ENCODE measurements at regions not wholly inside any gene's neighbourhood (a gene's known extent, or its start where the extent isn't known, plus 50 kb on each side); places are given as distances from the start of the nearest gene placed in this dataset.

DNA sequence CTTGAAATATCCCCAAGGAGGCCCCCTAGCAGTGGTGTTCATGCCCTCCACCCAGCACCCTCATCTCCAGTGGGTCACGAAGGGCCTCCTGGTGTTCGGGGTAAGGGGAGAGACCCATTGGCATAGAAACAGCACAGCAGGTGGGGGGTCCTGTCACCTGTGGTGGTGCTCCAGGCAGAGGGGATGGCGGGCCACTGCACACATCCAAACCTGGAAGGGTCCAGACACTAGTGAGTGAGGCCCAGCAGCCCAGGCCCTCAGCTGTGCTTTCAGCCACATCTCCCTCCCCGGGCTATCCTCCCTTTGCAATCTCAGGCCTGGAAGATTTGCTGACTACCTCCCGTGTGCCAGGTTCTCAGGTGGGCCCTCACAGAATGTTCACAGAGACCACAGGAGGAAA, 59.4 kb upstream of the LYVE1 start:
- Histone ChIP-seq H3K27ac (ENCODE audit: insufficient read depth, low read depth, low read length) (no peak overlapping the region), H3K9me3 (replicated peaks; ENCODE audit: control insufficient read depth, insufficient read depth, low read length) (no peaks in the 10 kb centered on the region), H3K4me2 (ENCODE audit: insufficient read depth, low read length) (no peak overlapping the region), H3K4me1 (ENCODE audit: control insufficient read depth, extremely low read depth, insufficient read depth, low read length) (peaks cover 3% of the 10 kb centered on the region), H3K9me1 (replicated peaks; ENCODE audit: control insufficient read depth, extremely low read depth, insufficient read depth, low read length) (no peaks in the 10 kb centered on the region), H4K20me1 (replicated peaks; ENCODE audit: control insufficient read depth, extremely low read depth, insufficient read depth, low read length) (no peaks in the 10 kb centered on the region), H3K27me3 (ENCODE audit: control insufficient read depth in 2 of 2, insufficient read depth in 2 of 2, low read length in 2 of 2) (no peaks in the 10 kb centered on the region), H2AFZ (ENCODE audit: low read depth, low read length) (no peak overlapping the region), H3K36me3 (ENCODE audit: control insufficient read depth in 2 of 2, extremely low read depth in 1 of 2, insufficient read depth in 2 of 2, low read length in 2 of 2) (no peaks in the 10 kb centered on the region), H3K79me2 (ENCODE audit: control insufficient read depth, insufficient read depth, low read length) (no peaks in the 10 kb centered on the region), H3K4me3 (replicated peaks in 1 of 3; ENCODE audit: insufficient read depth in 1 of 3, low read depth in 1 of 3, low read length in 3 of 3) (no peak overlapping the region), H3K9ac (replicated peaks; ENCODE audit: extremely low read depth, insufficient read depth, low read length) (no peak overlapping the region)
- dilution Hi-C loops (cut with MboI; ENCODE audit: extremely low pct_ligation_motif_present, low sequenced_read_pairs), result no loop called here
- TF ChIP-seq, protein P1, sequence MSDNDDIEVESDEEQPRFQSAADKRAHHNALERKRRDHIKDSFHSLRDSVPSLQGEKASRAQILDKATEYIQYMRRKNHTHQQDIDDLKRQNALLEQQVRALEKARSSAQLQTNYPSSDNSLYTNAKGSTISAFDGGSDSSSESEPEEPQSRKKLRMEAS (IDR thresholded peaks at IDR 0.05; ENCODE audit: insufficient read depth, insufficient read length), result no peak
- no peak for TF ChIP-seq MYC (IDR thresholded peaks at IDR 0.05; ENCODE audit: low read depth, low read length)
- TF ChIP-seq JUN (IDR thresholded peaks at IDR 0.05; ENCODE audit: borderline replicate concordance, insufficient read depth, insufficient read length, low read depth), result no peak
- TF ChIP-seq POLR2A (IDR thresholded peaks at IDR 0.05; ENCODE audit: low read depth, low read length), result no peak
- no peak for TF ChIP-seq GATA2 (IDR thresholded peaks at IDR 0.05; ENCODE audit: insufficient read depth, insufficient read length, low read depth, low read length)
- no peak for TF ChIP-seq FOS (IDR thresholded peaks at IDR 0.05; ENCODE audit: borderline replicate concordance, insufficient read depth, low read length)
- TF ChIP-seq POLR2AphosphoS5 (IDR thresholded peaks at IDR 0.05; ENCODE audit: insufficient read depth, low read depth, low read length), result no peak
- TF ChIP-seq, protein P2, sequence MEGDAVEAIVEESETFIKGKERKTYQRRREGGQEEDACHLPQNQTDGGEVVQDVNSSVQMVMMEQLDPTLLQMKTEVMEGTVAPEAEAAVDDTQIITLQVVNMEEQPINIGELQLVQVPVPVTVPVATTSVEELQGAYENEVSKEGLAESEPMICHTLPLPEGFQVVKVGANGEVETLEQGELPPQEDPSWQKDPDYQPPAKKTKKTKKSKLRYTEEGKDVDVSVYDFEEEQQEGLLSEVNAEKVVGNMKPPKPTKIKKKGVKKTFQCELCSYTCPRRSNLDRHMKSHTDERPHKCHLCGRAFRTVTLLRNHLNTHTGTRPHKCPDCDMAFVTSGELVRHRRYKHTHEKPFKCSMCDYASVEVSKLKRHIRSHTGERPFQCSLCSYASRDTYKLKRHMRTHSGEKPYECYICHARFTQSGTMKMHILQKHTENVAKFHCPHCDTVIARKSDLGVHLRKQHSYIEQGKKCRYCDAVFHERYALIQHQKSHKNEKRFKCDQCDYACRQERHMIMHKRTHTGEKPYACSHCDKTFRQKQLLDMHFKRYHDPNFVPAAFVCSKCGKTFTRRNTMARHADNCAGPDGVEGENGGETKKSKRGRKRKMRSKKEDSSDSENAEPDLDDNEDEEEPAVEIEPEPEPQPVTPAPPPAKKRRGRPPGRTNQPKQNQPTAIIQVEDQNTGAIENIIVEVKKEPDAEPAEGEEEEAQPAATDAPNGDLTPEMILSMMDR (IDR thresholded peaks at IDR 0.05; ENCODE audit: extremely low read depth in 1 of 2, insufficient read depth in 1 of 2, low read depth in 1 of 2, low read length in 2 of 2), result no peak
- no peak for TF ChIP-seq EZH2 (IDR thresholded peaks at IDR 0.05; ENCODE audit: borderline replicate concordance, low read depth, low read length, severe bottlenecking)
- DNase-seq (ENCODE audit: low read depth, low spot score) (no peak), FAIRE-seq (no peak)
- POLR2A ChIA-PET, result no interaction called here
- BruUV-seq (replicated peaks), result no TSS peak
- intact Hi-C loops (cut with micrococcal nuclease), result no loop called here
- CTCF ChIA-PET, result no interaction called here
